GM18868 (cell line): ENCODE measurements at regions not wholly inside any gene's neighbourhood (a gene's known extent, or its start where the extent isn't known, plus 50 kb on each side); places are given as distances from the start of the nearest gene placed in this dataset.

Source experiments
- ATAC-seq: cut with Tn5 transposase; IDR thresholded peaks from one replicate; pipeline ENCODE4 v1.9.1; 2021; ENCODE audit warnings: mild to moderate bottlenecking, moderate library complexity; ENCODE audit not compliant: unreplicated experiment

DNA sequence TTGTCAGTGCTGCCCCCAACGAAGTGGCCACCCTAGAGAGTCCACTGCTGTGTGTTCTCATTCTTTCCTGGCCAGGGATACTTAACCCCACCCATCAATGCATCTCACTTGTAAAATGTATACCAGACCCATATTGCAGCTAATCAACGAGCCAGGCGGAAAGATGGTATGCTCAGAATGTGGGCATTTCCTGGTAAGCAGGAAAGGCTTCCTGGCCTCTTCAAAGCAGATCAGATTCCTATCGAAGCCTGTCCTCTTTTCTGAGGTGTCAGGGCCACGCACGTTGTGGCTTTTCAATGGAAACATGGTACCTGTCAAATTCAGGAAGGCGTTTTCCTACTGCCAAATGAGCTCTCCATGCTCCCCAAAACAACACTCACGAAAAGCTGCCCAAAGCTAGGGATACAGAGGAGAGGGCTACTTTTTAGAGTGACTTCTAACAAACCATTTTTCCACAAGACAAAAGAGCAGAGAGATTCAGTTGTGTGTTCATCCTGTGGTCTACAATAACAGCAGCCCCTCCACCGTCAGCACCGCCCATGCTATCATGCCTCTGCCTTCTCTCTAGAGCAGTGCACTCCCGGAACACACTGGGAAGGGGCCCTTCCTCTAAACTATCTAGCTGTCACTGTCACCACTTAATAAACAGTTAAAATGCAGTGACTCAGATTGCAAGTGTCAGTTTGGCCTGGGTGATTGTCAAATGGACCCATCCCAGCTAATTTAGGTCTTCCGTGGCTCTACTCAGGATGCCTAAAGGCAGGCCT is 535.1 kb downstream of the RNF144A start:
- no peak for ATAC-seq

- no peak for ATAC-seq
Measured at GRCh38 chr2:7454592-7454991, 537.4 kb downstream of the RNF144A start.

DNA sequence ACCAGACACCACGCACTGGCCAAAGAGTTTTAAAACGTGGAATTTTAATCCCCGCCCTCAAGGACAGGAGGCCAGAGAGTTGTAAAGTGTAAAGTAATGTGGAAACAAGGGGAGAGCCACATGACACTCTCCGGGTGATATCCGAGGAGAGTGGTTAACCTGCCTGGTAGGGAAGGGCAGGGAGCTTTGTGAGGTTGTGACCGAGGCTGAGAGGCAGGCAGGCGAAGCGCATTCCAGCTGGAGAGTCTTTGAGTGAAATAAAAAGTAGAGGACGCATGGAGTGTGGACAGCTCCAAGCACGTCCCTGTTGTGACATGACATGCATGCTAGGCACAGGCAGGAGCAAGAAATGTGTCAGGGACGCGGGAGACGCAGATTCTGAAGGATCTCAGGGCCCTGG is 539.5 kb downstream of the RNF144A start:
- ATAC-seq, result no peak

GRCh38 chr2:7458066-7458465 is 540.9 kb downstream of the RNF144A start:
- ATAC-seq, result no peak

GRCh38 chr2:7467782-7468447 is 550.7 kb downstream of the RNF144A start:
- ATAC-seq, result no peak

DNA sequence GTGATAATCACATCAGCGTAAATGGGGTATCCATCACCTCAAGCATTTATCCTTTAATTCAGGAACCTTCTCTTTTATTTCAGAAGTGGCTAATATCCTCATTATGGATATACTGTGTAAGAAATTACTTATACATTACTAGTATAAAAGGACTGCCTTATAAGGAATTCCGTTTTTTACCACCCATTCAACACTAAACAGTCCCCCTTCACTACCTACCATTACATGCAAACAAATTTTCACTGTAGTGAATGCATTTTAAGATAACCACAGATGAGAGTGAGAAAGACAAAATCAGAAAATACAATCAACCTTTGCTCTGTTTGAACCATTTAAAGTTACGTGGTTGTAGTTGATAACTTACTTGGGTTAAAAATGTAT is 551.2 kb downstream of the RNF144A start:
- ATAC-seq, result no peak

DNA sequence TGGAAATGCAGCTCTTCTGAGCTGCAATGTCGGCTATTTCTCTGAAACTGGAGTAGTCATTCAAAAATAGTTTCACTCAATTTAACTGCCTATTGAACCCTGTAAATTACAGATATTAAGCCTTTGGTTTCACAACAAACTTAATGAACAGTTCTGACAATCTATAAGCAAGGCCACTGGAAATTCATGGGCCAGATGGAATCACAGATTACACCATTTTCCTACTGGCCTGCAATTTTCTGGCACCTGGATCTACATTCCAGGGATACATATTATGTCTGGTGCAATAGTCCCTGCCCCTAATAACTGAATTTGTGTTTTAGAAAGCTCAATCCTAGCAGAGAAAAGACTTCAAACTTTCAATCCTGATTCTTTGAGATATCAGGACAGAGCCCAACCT is 551.7 kb downstream of the RNF144A start:
- ATAC-seq, result no peak

DNA sequence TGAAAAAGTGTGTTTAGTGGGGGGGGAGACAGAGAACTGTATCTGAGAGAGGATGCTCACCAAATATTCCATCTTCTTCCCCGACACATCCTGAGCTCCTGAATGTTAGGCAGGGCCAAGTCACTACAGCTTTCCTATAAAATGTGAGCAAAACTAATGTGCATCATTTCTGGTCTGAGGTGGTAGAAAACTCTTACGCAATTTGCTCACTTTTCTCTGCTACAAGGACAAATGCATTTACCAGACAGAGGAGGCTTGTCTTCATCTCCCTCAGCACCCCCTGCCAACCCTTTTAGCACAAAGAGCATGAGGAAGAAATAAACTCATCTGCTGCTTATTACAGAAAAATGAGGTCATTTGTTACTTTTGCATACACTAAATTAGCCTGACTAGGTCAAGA is 554.0 kb downstream of the RNF144A start:
- ATAC-seq, result no peak

GRCh38 chr2:7472465-7472864 is 555.3 kb downstream of the RNF144A start:
- no peak for ATAC-seq

- ATAC-seq, result no peak
Measured at GRCh38 chr2:7473135-7473771, 556.0 kb downstream of the RNF144A start.

DNA sequence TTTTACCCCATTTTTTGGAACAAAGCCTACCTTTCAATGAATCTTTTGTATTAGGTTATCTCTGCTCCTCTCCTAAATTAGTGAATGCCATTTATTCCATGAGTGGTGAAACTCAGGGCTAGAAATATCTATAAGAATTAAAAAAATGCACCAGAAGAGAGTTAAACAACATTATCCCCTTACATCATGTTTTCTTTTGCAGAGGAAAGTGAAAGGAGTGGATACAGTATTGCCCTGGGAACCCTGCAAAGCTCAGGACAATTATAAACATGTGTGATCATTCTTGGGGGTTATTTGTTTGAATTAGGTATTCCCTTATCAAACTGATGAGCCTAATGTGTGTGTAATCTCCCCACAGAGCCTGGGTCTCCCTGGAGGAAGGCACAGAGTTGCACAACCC is 559.2 kb downstream of the RNF144A start:
- no peak for ATAC-seq

DNA sequence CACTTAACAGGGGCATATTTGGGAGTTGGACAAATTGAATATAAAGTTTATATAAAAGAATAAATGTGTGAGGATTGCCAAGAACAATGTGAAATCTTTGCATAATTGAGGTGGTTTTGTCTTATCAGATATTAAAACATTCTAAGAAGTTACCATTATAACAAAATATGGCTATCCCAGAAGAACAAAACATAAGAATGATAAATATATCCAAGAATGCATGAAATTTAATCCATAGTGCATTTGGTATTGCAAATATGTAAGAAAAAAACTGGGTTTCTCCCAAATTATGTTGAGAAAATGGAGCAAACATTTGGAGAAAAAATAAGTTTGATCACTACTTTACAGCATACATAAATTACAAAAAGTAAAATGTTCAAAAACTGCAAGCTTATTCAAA is 562.4 kb downstream of the RNF144A start:
- ATAC-seq, result no peak

GRCh38 chr2:7480431-7480830 is 563.2 kb downstream of the RNF144A start:
- no peak for ATAC-seq

GRCh38 chr2:7490672-7491071 is 573.5 kb downstream of the RNF144A start:
- no peak for ATAC-seq

GRCh38 chr2:7492719-7493118 is 575.5 kb downstream of the RNF144A start:
- no peak for ATAC-seq

- ATAC-seq, result no peak
Measured at GRCh38 chr2:7497178-7497577, 580.0 kb downstream of the RNF144A start.

GRCh38 chr2:7499018-7499417 is 581.8 kb downstream of the RNF144A start:
- ATAC-seq, result no peak

DNA sequence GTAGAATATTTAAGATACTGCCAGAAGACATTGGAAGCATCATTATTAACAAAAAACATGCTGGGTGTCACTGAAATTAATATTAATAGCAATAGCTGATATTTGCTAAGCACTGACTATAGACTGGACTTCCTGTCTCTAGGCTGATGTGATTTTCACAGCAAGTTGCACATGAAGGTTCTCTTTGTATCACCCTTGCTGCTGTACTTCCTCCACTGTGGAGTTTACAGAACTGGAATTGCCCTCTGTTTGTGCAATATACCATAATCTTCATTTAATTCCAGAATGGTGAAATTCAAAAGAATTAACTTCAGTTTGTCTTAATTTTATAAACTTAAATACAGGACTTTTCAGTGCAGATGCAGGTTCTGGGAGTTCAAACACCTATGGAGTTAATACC is 585.1 kb downstream of the RNF144A start:
- no peak for ATAC-seq

DNA sequence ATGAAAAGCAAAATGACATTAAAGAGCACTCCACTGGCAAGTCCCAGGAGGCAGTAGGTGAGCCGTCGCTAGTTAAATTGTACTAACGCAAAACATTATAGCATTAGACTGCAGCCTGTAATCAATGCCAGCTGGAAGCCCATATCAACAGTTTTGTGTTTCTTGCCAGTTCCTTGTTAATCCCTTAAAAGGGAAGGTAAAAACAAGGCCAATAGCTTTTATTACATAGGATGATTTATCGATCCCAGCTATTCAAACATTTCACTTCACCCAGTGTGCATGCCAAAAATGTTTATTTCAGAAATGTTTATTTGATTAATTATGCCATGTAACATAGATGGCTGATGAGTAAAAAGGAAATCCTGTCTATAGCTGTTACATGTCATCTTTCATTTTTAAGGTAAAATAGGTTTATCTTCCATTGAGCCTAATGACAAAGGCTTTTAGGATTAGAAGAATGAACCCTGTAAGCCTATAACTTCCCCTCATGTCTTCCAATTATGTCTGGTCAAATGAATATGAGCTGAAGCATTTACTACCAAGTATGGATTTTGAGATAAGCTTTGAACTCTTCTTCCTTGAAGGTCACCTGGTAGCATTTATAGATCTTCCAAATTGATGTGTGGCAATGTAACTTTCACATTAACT is 591.2 kb downstream of the RNF144A start:
- no peak for ATAC-seq

DNA sequence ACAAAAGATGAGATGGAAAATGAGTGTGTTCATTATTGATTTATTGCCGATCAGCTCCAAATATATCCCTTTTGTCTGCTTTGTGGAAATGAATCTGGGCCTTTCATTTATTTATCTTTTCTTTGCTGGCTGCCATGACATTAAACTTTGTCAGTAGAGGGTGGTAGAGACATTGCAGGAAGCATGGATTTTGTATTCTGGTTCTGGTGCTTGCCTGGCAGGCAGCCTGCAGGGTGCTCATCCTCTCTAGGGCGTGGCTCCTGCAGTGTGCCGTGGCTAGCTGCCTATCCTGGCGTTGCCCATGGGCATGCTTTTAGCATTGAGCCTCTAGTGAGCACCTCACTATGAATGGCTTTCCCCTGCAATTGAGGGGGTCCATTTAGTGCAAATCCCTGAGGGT is 593.1 kb downstream of the RNF144A start:
- ATAC-seq, result no peak

GRCh38 chr2:7513834-7514233 is 596.6 kb downstream of the RNF144A start:
- no peak for ATAC-seq

DNA sequence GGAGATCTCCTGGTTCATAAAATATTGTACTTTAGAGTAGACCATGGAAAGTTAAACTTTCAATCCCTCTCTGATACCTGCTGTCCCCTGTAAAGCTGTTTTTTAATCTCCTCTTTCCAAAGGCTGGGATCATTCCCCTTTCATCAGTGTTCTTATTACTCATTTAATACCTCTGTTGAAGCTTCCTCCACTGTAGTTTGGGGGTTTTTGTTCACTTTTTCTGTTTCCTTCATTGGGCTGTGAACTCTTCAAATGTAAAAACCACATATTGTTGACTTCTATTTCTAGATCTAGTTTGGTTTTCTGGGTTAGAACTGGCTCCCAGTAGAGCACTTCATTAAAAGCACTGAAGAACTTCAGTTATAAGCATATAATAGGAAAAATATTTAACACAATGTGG is 598.1 kb downstream of the RNF144A start:
- no peak for ATAC-seq
